GM23248 (cell line): ENCODE measurements at regions not wholly inside any gene's neighbourhood (a gene's known extent, or its start where the extent isn't known, plus 50 kb on each side); places are given as distances from the start of the nearest gene placed in this dataset.

Experiments used
- EZH2 ChIP-seq: fragments of 200-600 bp; sonication (generic); IDR thresholded peaks from 2 replicates; pipeline ENCODE4 v1.6.1; 2018; ENCODE audit warnings: antibody characterized with exemption, mild to moderate bottlenecking; ENCODE audit not compliant: insufficient read depth, poor library complexity, severe bottlenecking
- EZH2phosphoT487 ChIP-seq: fragments of 200-600 bp; sonication (generic); IDR thresholded peaks from 2 replicates; pipeline ENCODE4 v1.6.1; 2018; ENCODE audit warnings: antibody characterized with exemption, moderate library complexity, mild to moderate bottlenecking, low read depth; ENCODE audit not compliant: insufficient read depth

DNA sequence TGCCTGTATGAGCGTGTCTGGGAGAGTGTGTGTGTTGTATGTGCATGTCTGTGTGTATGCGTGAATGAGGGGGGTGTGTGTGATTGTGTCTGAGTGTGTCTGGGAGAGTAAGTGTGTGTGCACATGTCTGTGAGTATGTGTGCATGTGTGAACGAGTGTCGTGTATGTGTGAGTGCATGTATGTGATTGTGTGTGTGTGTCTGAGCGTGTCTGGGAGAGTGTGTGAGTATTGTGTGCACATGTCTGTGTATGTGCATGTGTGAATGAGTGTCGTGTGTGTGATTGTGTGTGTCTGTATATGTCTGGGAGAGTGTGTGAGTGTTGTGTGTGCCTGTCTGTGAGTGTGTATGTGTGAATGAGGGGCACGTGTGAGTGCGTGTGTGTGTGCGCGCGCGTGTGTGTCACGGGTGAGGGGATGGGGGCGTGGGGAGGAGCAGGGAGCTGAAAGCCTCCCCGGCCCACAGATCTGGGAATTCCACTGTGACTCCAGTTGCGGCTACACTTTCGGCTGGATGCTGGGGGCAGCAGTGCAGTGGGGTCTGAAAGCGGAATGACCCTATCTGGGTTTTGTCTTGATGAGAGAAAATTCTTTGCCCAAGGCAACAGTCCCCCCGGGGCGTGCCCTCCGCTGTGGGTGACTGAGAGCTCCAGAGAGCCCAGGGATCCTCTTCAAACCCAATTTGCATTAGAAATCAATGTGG lies 138.1 kb upstream of the MED13L start:
- TF ChIP-seq EZH2 = no peak
- TF ChIP-seq EZH2phosphoT487 = no peak
